NB4 (cell line): ENCODE measurements at regions not wholly inside any gene's neighbourhood (a gene's known extent, or its start where the extent isn't known, plus 50 kb on each side); places are given as distances from the start of the nearest gene placed in this dataset.

Experiments
- CTCF ChIP-seq: IDR thresholded peaks from one replicate; pipeline ENCODE4 v1.5.1; 2012; ENCODE audit warnings: low read depth, low read length
- MYC ChIP-seq: IDR thresholded peaks from 2 replicates; pipeline ENCODE4 v1.6.1; 2011; ENCODE audit warnings: low read depth, low read length

- TF ChIP-seq MYC (no peak), CTCF (no peak)
These were observed 378.8 kb downstream of the USP25 start for GRCh38 chr21:16108561-16109075.
